CD14-positive monocyte (primary cell): ENCODE measurements at regions not wholly inside any gene's neighbourhood (a gene's known extent, or its start where the extent isn't known, plus 50 kb on each side); places are given as distances from the start of the nearest gene placed in this dataset.

Experiments
- DNase-seq, 3 donors: peaks; one replicate each; pipeline ENCODE4 v3.0.0-alpha.2; 2011 to 2022
- H2AFZ ChIP-seq: 2 replicates; pipeline ENCODE4 v1.6.0; 2012; ENCODE audit warnings: mild to moderate bottlenecking, low read depth, low read length, inconsistent platforms; ENCODE audit not compliant: insufficient read depth, poor library complexity, severe bottlenecking
- H3K27ac ChIP-seq, 2 donors: 1 replicate in 1 of 2; 2 replicates in 1 of 2; pipeline ENCODE4 v1.5.1; 2012 to 2013; ENCODE audit warnings: low read length in 2 of 2, control low read depth in 1 of 2, inconsistent platforms in 1 of 2, low read depth in 1 of 2, mild to moderate bottlenecking in 1 of 2
- H3K27me3 ChIP-seq, 2 donors: one replicate each; pipeline versions ENCODE4 v1.6.0 to v1.6.1; 2011 to 2013; ENCODE audit warnings: low read length in 2 of 2; ENCODE audit not compliant: control insufficient read depth in 2 of 2, insufficient read depth in 2 of 2
- H3K36me3 ChIP-seq, 2 donors: replicated peaks in 1 of 2; 1 replicate in 1 of 2; 2 replicates in 1 of 2; pipeline versions ENCODE4 v1.5.1 to v1.6.1; 2012 to 2013; ENCODE audit warnings: low read length in 2 of 2, control low read depth in 1 of 2, inconsistent platforms in 1 of 2, mild to moderate bottlenecking in 1 of 2; ENCODE audit not compliant: insufficient read depth in 2 of 2, control insufficient read depth in 1 of 2
- H3K4me1 ChIP-seq, 2 donors: 1 replicate in 1 of 2; 2 replicates in 1 of 2; pipeline versions ENCODE4 v1.5.1 to v1.6.1; 2012 to 2013; ENCODE audit warnings: low read length in 2 of 2, control low read depth in 1 of 2, inconsistent platforms in 1 of 2, mild to moderate bottlenecking in 1 of 2, moderate library complexity in 1 of 2; ENCODE audit not compliant: insufficient read depth in 2 of 2, control insufficient read depth in 1 of 2
- H3K4me2 ChIP-seq: replicated peaks from 2 replicates; pipeline ENCODE3; 2012; ENCODE audit warnings: low read length, moderate library complexity, mild to moderate bottlenecking; ENCODE audit not compliant: poor library complexity, severe bottlenecking; ENCODE audit errors: extremely low read depth
- H3K4me3 ChIP-seq, 3 experiments: fragments of 200-600 bp in 1 of 3; sonication (generic) in 1 of 3; replicated peaks in 1 of 3; 1 replicate in 2 of 3; 2 replicates in 1 of 3; pipeline ENCODE4 v1.5.1; 2011 to 2013; ENCODE audit warnings: low read length in 3 of 3, mild to moderate bottlenecking in 3 of 3, control low read depth in 2 of 3, low read depth in 2 of 3, inconsistent platforms in 1 of 3, moderate library complexity in 1 of 3
- H3K79me2 ChIP-seq: 2 replicates; pipeline ENCODE4 v1.6.0; 2012; ENCODE audit warnings: mild to moderate bottlenecking, control low read depth, inconsistent platforms, low read length, moderate library complexity; ENCODE audit not compliant: insufficient read depth
- H3K9ac ChIP-seq: 2 replicates; pipeline ENCODE4 v1.6.0; 2017; ENCODE audit warnings: low read length, mild to moderate bottlenecking; ENCODE audit not compliant: insufficient read depth, poor library complexity, severe bottlenecking
- H3K9me3 ChIP-seq, 2 donors: replicated peaks in 1 of 2; 1 replicate in 1 of 2; 2 replicates in 1 of 2; pipeline versions ENCODE4 v1.5.1 to v1.6.1; 2012 to 2013; ENCODE audit warnings: low read length in 2 of 2, control low read depth in 1 of 2; ENCODE audit not compliant: control insufficient read depth in 1 of 2, insufficient read depth in 1 of 2
- H4K20me1 ChIP-seq: 2 replicates; pipeline ENCODE4 v1.6.0; 2012; ENCODE audit warnings: mild to moderate bottlenecking, low read length, control low read depth, moderate library complexity; ENCODE audit not compliant: insufficient read depth
- H3K27ac Mint-ChIP-seq, 7 donors: one replicate each; pipeline ENCODE4 v1.8.0; 2020; ENCODE audit warnings: mild to moderate bottlenecking in 7 of 7, mixed read lengths in 7 of 7, moderate library complexity in 6 of 7, inconsistent platforms in 2 of 7
- H3K27me3 Mint-ChIP-seq, 3 donors: one replicate each; pipeline ENCODE4 v1.8.0; 2021 to 2022; ENCODE audit warnings: low read depth in 3 of 3, mild to moderate bottlenecking in 3 of 3, mixed read lengths in 3 of 3, moderate library complexity in 3 of 3, inconsistent platforms in 1 of 3
- H3K36me3 Mint-ChIP-seq, 2 donors: one replicate each; pipeline ENCODE4 v1.8.0; 2020; ENCODE audit warnings: mixed read lengths in 2 of 2, inconsistent platforms in 1 of 2, mild to moderate bottlenecking in 1 of 2
- H3K4me1 Mint-ChIP-seq: one replicate; pipeline ENCODE4 v1.8.0; 2020; ENCODE audit warnings: mild to moderate bottlenecking, mixed read lengths
- H3K4me3 Mint-ChIP-seq, 2 donors: one replicate each; pipeline ENCODE4 v1.8.0; 2020; ENCODE audit warnings: mild to moderate bottlenecking in 2 of 2, mixed read lengths in 2 of 2, moderate library complexity in 1 of 2
- H3K9me3 Mint-ChIP-seq, 7 donors: one replicate each; pipeline ENCODE4 v1.8.0; 2020 to 2022; ENCODE audit warnings: mixed read lengths in 7 of 7, mild to moderate bottlenecking in 6 of 7, moderate library complexity in 6 of 7, inconsistent platforms in 2 of 7
- WGBS: methylation state at CpG from one replicate; pipeline ENCODE4 v1.1.5; 2013; ENCODE audit warnings: missing lambda C conversion rate; ENCODE audit not compliant: insufficient coverage; 5-methylcytosine and 5-hydroxymethylcytosine counted together
- intact Hi-C, 2 donors: fragments of 100-400 bp; cut with micrococcal nuclease; formaldehyde crosslinking; loops; one replicate each; pipeline versions ENCODE4 v1.15.0 to v1.15.1; 2023
- TF ChIP-seq, protein P1 (sequence below): fragments of 200-600 bp; IDR thresholded peaks from one replicate; pipeline ENCODE4 v1.8.0; 2022; ENCODE audit warnings: antibody characterized with exemption, mild to moderate bottlenecking

DNA sequence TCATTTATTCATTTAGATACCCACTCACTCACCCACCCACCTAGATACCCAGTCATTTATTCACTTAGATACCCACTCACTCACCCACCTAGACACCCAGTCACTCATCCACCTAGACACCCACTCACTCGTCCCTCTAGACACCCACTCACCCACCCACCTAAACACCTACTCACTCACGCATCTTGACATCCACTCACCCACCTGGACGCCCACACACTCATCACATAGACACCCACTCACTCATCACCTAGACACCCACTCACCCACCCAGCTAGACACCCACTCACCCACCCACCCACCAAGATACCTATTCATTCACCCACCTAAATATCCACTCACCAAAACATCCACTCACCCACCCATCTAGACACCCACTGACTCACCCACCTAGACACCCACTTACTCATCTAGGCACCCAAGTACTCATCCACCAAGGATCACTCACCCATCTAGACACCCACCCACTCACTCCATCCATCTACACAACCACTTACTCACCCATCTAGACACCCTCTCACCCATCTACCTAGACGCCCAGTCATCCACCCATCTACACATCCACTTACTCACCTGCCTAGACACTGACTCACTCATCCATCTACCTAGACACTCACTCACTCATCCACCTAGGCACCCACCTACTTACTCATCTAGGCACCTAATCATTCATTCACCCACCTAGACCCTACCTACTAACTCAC lies 723.7 kb upstream of the RAB6C start:
- H3K4me1 Mint-ChIP-seq = no peaks in the 10 kb centered on the region
- Histone ChIP-seq H2AFZ (no peak overlapping the region), H3K27ac (no peak overlapping the region), H3K4me3 (no peak overlapping the region), H3K4me1 (no peaks in the 10 kb centered on the region), H3K4me2 (no peak overlapping the region), H4K20me1 (no peaks in the 10 kb centered on the region), H3K79me2 (no peaks in the 10 kb centered on the region), H3K36me3 (no peaks in the 10 kb centered on the region), H3K9me3 (peaks cover 0 to 5% of the 10 kb centered on the region in 2 donors), H3K9ac (no peak overlapping the region), H3K27me3 (no peaks in the 10 kb centered on the region)
- DNase-seq = no peak
- no peaks in the 10 kb centered on the region for H3K36me3 Mint-ChIP-seq
- intact Hi-C loops = no loop called here
- WGBS = 90% methylated on average over 4 of the region's 4 CpGs
- H3K9me3 Mint-ChIP-seq = peaks cover 6 to 15% (median 9%) of the 10 kb centered on the region in 7 donors
- TF ChIP-seq, protein P1, sequence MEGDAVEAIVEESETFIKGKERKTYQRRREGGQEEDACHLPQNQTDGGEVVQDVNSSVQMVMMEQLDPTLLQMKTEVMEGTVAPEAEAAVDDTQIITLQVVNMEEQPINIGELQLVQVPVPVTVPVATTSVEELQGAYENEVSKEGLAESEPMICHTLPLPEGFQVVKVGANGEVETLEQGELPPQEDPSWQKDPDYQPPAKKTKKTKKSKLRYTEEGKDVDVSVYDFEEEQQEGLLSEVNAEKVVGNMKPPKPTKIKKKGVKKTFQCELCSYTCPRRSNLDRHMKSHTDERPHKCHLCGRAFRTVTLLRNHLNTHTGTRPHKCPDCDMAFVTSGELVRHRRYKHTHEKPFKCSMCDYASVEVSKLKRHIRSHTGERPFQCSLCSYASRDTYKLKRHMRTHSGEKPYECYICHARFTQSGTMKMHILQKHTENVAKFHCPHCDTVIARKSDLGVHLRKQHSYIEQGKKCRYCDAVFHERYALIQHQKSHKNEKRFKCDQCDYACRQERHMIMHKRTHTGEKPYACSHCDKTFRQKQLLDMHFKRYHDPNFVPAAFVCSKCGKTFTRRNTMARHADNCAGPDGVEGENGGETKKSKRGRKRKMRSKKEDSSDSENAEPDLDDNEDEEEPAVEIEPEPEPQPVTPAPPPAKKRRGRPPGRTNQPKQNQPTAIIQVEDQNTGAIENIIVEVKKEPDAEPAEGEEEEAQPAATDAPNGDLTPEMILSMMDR = no peak
- H3K27ac Mint-ChIP-seq = no peak overlapping the region
- H3K4me3 Mint-ChIP-seq = no peak overlapping the region
- peaks cover 0 to 2% (median 0%) of the 10 kb centered on the region in 3 donors for H3K27me3 Mint-ChIP-seq

DNA sequence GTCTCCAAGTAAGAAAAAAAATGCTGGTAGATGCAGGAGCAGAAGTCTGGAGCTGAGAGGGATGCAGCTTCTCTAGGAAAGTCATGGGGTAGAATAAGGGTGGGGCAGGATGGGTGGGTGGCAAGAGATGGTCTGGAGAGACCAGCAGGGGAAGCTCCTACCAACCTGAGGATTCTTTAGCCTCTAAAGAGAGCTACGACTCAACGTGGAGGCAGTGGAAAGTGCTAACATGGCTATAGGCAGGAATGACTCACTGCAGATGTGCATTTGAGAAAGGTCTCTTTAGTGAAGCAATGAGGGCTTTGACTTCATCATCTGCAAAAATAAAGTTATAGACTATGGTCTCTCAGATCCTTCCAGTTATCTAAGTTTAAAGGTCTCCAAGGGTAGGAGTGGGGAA lies 722.8 kb upstream of the RAB6C start:
- no peak for DNase-seq
- Mint-ChIP-seq H3K36me3 (no peaks in the 10 kb centered on the region), H3K4me1 (no peaks in the 10 kb centered on the region), H3K9me3 (peaks cover 6 to 15% (median 9%) of the 10 kb centered on the region in 7 donors), H3K4me3 (no peak overlapping the region), H3K27me3 (peaks cover 0 to 2% (median 0%) of the 10 kb centered on the region in 3 donors), H3K27ac (no peak overlapping the region)
- H4K20me1 ChIP-seq = no peaks in the 10 kb centered on the region
- intact Hi-C loops = no loop called here
- H3K27me3 ChIP-seq = no peaks in the 10 kb centered on the region
- no peaks in the 10 kb centered on the region for H3K79me2 ChIP-seq
- H3K9ac ChIP-seq = no peak overlapping the region
- no peak overlapping the region for H3K27ac ChIP-seq
- H2AFZ ChIP-seq = no peak overlapping the region
- no peak overlapping the region for H3K4me2 ChIP-seq
- TF ChIP-seq, protein P1 = no peak
- H3K4me3 ChIP-seq = no peak overlapping the region
- no peaks in the 10 kb centered on the region for H3K4me1 ChIP-seq
- H3K36me3 ChIP-seq = no peaks in the 10 kb centered on the region
- no CpG with 5 or more reads among the region's 2 CpGs for WGBS
- peaks cover 0 to 5% of the 10 kb centered on the region in 2 donors for H3K9me3 ChIP-seq
